GM12878 (cell line): ENCODE measurements at regions not wholly inside any gene's neighbourhood (a gene's known extent, or its start where the extent isn't known, plus 50 kb on each side); places are given as distances from the start of the nearest gene placed in this dataset.

Experiments
- ATAC-seq: fragments of 200-7000 bp; cut with Tn5 transposase; 3 replicates; pipeline ENCODE4 v1.9.1; 2020; ENCODE audit warnings: mild to moderate bottlenecking, moderate library complexity
- BruUV-seq: library from RNA; stranded (reverse); fragments of 400-500 nt; replicated peaks from 2 replicates; lab custom pipeline; 2021; lab: Mats Ljungman, UMichigan
- CTCF ChIA-PET: fragments of 300-600 bp; sonication (Branson Sonifier 250); formaldehyde crosslinking; extraction: SDS; loops from one replicate; lab custom pipeline; 2021; ENCODE audit warnings: inconsistent platforms; lab: Yijun Ruan, JAX
- POLR2A ChIA-PET: fragments of 350-600 bp; formaldehyde crosslinking; extraction: SDS; loops from one replicate; lab custom pipeline; 2021; ENCODE audit warnings: inconsistent platforms; lab: Charles Lee
- RAD21 ChIA-PET: fragments of 300-600 bp; sonication (Branson Sonifier 250); formaldehyde crosslinking; loops from one replicate; lab custom pipeline; 2023; ENCODE audit warnings: antibody characterized with exemption; ENCODE audit not compliant: unreplicated experiment; lab: Charles Lee
- SMC1A ChIA-PET: fragments of 300-600 bp; sonication (Branson Sonifier 250); formaldehyde crosslinking; loops from one replicate; lab custom pipeline; 2023; ENCODE audit not compliant: unreplicated experiment, uncharacterized antibody; lab: Charles Lee
- DNase-seq: peaks from one replicate; pipeline ENCODE4 v3.0.0-alpha.2; 2011; ENCODE audit warnings: low read depth, low spot score
- FAIRE-seq: peaks from 3 replicates; lab custom pipeline; 2011; peaks lifted over from hg19 to GRCh38; lab: Jason Lieb, UNC
- H2AFZ ChIP-seq: 2 replicates; pipeline ENCODE4 v1.6.0; 2011; ENCODE audit warnings: low read depth, low read length, control low read depth; ENCODE audit not compliant: control insufficient read depth
- H3K27ac ChIP-seq: 2 replicates; pipeline ENCODE4 v1.5.1; 2011; ENCODE audit warnings: control low read depth; ENCODE audit not compliant: control insufficient read depth, insufficient read depth
- H3K27me3 ChIP-seq, 2 experiments: replicated peaks in 1 of 2; 2 replicates each; pipeline versions ENCODE4 v1.6.0 to v1.6.1; 2011; ENCODE audit warnings: low read length in 1 of 2; ENCODE audit not compliant: control insufficient read depth in 2 of 2, insufficient read depth in 2 of 2
- H3K36me3 ChIP-seq, 2 experiments: 2 replicates each; pipeline ENCODE4 v1.5.1; 2011; ENCODE audit warnings: low read length in 1 of 2; ENCODE audit not compliant: control insufficient read depth in 2 of 2, insufficient read depth in 2 of 2
- H3K4me1 ChIP-seq: 2 replicates; pipeline ENCODE4 v1.6.1; 2011; ENCODE audit warnings: mild to moderate bottlenecking, low read length, moderate library complexity, mixed read lengths; ENCODE audit not compliant: control insufficient read depth, insufficient read depth
- H3K4me2 ChIP-seq: 2 replicates; pipeline ENCODE4 v1.6.0; 2011; ENCODE audit warnings: control low read depth; ENCODE audit not compliant: control insufficient read depth, insufficient read depth
- H3K4me3 ChIP-seq: fragments of 200-600 bp; sonication (generic); 2 replicates; pipeline ENCODE4 v1.5.1; 2016
- H3K79me2 ChIP-seq: 2 replicates; pipeline ENCODE4 v1.6.0; 2011; ENCODE audit warnings: low read length; ENCODE audit not compliant: control insufficient read depth, insufficient read depth
- H3K9ac ChIP-seq: 2 replicates; pipeline ENCODE4 v1.8.0; 2011; ENCODE audit warnings: low read length, control low read depth, mixed read lengths; ENCODE audit not compliant: control insufficient read depth, insufficient read depth
- H3K9me3 ChIP-seq: replicated peaks from 3 replicates; pipeline ENCODE4 v1.5.1; 2011; ENCODE audit warnings: mild to moderate bottlenecking, low read length; ENCODE audit not compliant: control insufficient read depth, insufficient read depth
- H4K20me1 ChIP-seq: 2 replicates; pipeline ENCODE4 v1.6.0; 2011; ENCODE audit not compliant: control insufficient read depth, insufficient read depth
- HCFC1 ChIP-seq: fragments of 150-350 bp; IDR thresholded peaks from 2 replicates; pipeline ENCODE4 v1.6.1; 2014; ENCODE audit warnings: low read length
- KDM1A ChIP-seq: fragments of 200-600 bp; sonication (generic); IDR thresholded peaks from 2 replicates; pipeline ENCODE4 v1.6.1; 2016; ENCODE audit warnings: borderline replicate concordance
- MEF2A ChIP-seq: IDR thresholded peaks from 2 replicates; pipeline ENCODE4 v1.6.1; 2011; ENCODE audit warnings: low read depth, mild to moderate bottlenecking, low read length, moderate library complexity; ENCODE audit not compliant: insufficient read depth
- NFYA ChIP-seq: IDR thresholded peaks from 2 replicates; pipeline ENCODE4 v1.6.1; 2011; ENCODE audit warnings: low read depth, mild to moderate bottlenecking, low read length, improper control_type of control experiment, borderline replicate concordance
- NR2C2 ChIP-seq: IDR thresholded peaks from 2 replicates; pipeline ENCODE4 v1.6.1; 2011; ENCODE audit warnings: borderline replicate concordance, low read depth; ENCODE audit not compliant: control insufficient read depth, insufficient read length
- POU2F2 ChIP-seq: IDR thresholded peaks from 3 replicates; pipeline ENCODE4 v1.6.1; 2011; ENCODE audit warnings: low read depth, mild to moderate bottlenecking, low read length, borderline replicate concordance
- WGBS: methylation state at CpG from one replicate; pipeline ENCODE4 v1.1.6; 2016; ENCODE audit warnings: low lambda C conversion rate; ENCODE audit not compliant: insufficient replicate concordance, insufficient coverage; ENCODE audit errors: missing lambda C conversion rate; 5-methylcytosine and 5-hydroxymethylcytosine counted together
- in situ Hi-C: fragments of 300-500 bp; cut with MboI; formaldehyde crosslinking; loops from 9 replicates; pipeline ENCODE4 v1.14.3; 2018; ENCODE audit warnings: mixed read lengths
- intact Hi-C: fragments of 100-400 bp; cut with micrococcal nuclease; formaldehyde crosslinking; loops from one replicate; pipeline ENCODE4 v1.14.2; 2022; ENCODE audit not compliant: unreplicated experiment
- TF ChIP-seq, protein P1 (sequence below): fragments of 450-650 bp; conservative IDR thresholded peaks from 2 replicates; pipeline ENCODE4 v1.6.1; 2017; ENCODE audit warnings: mild to moderate bottlenecking, moderate library complexity
- TF ChIP-seq, protein P2 (sequence below): IDR thresholded peaks from 2 replicates; pipeline ENCODE4 v1.6.1; 2011; ENCODE audit warnings: borderline replicate concordance, low read depth, mild to moderate bottlenecking, moderate library complexity, mixed read lengths, low read length; ENCODE audit not compliant: insufficient read depth; ENCODE audit errors: extremely low read length
- TF ChIP-seq, protein P3 (sequence below): fragments of 450-650 bp; IDR thresholded peaks from 2 replicates; pipeline ENCODE4 v1.6.1; 2016; ENCODE audit warnings: mild to moderate bottlenecking
- TF ChIP-seq, protein P4 (sequence below): fragments of 150-350 bp; IDR thresholded peaks from 2 replicates; pipeline ENCODE4 v1.6.1; 2016; ENCODE audit warnings: low read depth, low read length

DNA sequence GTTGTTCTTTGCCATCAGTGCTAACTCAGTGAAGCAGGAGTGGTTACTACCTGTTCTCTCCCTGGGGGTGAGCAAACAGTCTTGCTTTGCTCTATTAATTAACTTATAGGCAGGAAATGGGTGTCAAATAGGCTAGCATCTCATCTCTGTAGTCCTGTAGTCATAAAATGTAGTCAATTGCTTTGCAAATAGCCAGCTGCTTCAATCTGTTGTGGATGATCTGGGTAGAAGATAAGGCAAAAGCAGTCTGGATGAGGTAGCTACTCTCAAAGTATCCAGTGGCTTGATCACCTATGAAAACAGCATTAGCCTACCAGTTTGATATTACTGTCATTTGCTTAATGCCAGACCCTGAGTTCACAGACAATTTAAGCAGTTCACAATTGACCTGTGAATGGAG lies 369.0 kb upstream of the TMTC1 start (continued):
- TF ChIP-seq, protein P1, sequence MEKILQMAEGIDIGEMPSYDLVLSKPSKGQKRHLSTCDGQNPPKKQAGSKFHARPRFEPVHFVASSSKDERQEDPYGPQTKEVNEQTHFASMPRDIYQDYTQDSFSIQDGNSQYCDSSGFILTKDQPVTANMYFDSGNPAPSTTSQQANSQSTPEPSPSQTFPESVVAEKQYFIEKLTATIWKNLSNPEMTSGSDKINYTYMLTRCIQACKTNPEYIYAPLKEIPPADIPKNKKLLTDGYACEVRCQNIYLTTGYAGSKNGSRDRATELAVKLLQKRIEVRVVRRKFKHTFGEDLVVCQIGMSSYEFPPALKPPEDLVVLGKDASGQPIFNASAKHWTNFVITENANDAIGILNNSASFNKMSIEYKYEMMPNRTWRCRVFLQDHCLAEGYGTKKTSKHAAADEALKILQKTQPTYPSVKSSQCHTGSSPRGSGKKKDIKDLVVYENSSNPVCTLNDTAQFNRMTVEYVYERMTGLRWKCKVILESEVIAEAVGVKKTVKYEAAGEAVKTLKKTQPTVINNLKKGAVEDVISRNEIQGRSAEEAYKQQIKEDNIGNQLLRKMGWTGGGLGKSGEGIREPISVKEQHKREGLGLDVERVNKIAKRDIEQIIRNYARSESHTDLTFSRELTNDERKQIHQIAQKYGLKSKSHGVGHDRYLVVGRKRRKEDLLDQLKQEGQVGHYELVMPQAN: no peak

DNA sequence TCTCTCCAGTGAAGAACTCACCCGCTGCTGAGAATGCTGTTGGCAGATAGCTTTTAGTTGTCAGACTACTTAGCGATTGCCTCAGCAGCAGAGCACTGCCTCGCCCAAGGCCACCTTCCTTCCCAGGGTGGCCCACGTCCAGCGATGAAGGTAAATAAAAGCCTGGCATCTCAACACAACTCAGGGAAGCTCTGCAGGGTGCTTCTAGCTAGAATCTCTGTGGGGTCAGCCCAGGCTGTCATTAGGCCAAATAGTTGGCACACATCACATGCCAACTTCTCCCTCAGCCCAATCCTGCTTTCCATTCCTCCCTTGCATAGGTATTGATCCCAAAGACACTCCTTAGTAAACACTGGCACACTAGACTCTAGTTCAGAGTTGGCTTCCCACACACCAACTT lies 368.1 kb upstream of the TMTC1 start:
- no peak overlapping the region for H3K27ac ChIP-seq
- TF ChIP-seq, protein P2, sequence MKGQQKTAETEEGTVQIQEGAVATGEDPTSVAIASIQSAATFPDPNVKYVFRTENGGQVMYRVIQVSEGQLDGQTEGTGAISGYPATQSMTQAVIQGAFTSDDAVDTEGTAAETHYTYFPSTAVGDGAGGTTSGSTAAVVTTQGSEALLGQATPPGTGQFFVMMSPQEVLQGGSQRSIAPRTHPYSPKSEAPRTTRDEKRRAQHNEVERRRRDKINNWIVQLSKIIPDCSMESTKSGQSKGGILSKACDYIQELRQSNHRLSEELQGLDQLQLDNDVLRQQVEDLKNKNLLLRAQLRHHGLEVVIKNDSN: no peak
- TF ChIP-seq NR2C2: no peak
- TF ChIP-seq MEF2A: no peak
- no peak for TF ChIP-seq POU2F2
- TF ChIP-seq NFYA: no peak
- no peak for TF ChIP-seq HCFC1
- TF ChIP-seq, protein P3, sequence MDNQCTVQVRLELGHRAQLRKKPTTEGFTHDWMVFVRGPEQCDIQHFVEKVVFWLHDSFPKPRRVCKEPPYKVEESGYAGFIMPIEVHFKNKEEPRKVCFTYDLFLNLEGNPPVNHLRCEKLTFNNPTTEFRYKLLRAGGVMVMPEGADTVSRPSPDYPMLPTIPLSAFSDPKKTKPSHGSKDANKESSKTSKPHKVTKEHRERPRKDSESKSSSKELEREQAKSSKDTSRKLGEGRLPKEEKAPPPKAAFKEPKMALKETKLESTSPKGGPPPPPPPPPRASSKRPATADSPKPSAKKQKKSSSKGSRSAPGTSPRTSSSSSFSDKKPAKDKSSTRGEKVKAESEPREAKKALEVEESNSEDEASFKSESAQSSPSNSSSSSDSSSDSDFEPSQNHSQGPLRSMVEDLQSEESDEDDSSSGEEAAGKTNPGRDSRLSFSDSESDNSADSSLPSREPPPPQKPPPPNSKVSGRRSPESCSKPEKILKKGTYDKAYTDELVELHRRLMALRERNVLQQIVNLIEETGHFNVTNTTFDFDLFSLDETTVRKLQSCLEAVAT: no peak
- no peak for TF ChIP-seq KDM1A
- TF ChIP-seq, protein P4, sequence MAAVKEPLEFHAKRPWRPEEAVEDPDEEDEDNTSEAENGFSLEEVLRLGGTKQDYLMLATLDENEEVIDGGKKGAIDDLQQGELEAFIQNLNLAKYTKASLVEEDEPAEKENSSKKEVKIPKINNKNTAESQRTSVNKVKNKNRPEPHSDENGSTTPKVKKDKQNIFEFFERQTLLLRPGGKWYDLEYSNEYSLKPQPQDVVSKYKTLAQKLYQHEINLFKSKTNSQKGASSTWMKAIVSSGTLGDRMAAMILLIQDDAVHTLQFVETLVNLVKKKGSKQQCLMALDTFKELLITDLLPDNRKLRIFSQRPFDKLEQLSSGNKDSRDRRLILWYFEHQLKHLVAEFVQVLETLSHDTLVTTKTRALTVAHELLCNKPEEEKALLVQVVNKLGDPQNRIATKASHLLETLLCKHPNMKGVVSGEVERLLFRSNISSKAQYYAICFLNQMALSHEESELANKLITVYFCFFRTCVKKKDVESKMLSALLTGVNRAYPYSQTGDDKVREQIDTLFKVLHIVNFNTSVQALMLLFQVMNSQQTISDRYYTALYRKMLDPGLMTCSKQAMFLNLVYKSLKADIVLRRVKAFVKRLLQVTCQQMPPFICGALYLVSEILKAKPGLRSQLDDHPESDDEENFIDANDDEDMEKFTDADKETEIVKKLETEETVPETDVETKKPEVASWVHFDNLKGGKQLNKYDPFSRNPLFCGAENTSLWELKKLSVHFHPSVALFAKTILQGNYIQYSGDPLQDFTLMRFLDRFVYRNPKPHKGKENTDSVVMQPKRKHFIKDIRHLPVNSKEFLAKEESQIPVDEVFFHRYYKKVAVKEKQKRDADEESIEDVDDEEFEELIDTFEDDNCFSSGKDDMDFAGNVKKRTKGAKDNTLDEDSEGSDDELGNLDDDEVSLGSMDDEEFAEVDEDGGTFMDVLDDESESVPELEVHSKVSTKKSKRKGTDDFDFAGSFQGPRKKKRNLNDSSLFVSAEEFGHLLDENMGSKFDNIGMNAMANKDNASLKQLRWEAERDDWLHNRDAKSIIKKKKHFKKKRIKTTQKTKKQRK: no peak
- DNase-seq (no peak), ATAC-seq (no peak), FAIRE-seq (no peak)
- no peaks in the 10 kb centered on the region for H3K79me2 ChIP-seq
- BruUV-seq: no TSS peak
- no peaks in the 10 kb centered on the region for H3K4me1 ChIP-seq
- ChIA-PET POLR2A (no interaction called here), RAD21 (no interaction called here), SMC1A (no interaction called here), CTCF (interaction anchor here (1.5 kb wide), 1 partner anchor 19 kb away, joined by 5 read pairs; no protein-coding TSS in a partner anchor)
- intact Hi-C loops: no loop called here
- H4K20me1 ChIP-seq: no peaks in the 10 kb centered on the region
- no peak overlapping the region for H3K9ac ChIP-seq
- no peak overlapping the region for H2AFZ ChIP-seq
- H3K9me3 ChIP-seq: no peaks in the 10 kb centered on the region
- WGBS: 35% methylated on average over 5 of the region's 5 CpGs
- H3K36me3 ChIP-seq: no peaks in the 10 kb centered on the region
- H3K4me3 ChIP-seq: no peak overlapping the region
- in situ Hi-C loops: no loop called here
- H3K4me2 ChIP-seq: no peak overlapping the region
- no peaks in the 10 kb centered on the region for H3K27me3 ChIP-seq
